Suprapubic skin (tissue), 3 donors: ENCODE measurements at regions not wholly inside any gene's neighbourhood (a gene's known extent, or its start where the extent isn't known, plus 50 kb on each side); places are given as distances from the start of the nearest gene placed in this dataset.

Experiments used
- CTCF ChIP-seq, 2 donors: fragments of 200-600 bp in 1 of 2; fragments of 450-650 bp in 1 of 2; sonication (generic) in 1 of 2; IDR thresholded peaks; one replicate each; pipeline ENCODE4 v1.5.1; 2016 to 2019; ENCODE audit warnings: antibody characterized with exemption in 2 of 2, mild to moderate bottlenecking in 1 of 2, moderate library complexity in 1 of 2
- EP300 ChIP-seq: sonication (generic); formaldehyde crosslinking; IDR thresholded peaks from one replicate; pipeline ENCODE4 v1.6.1; 2017; ENCODE audit warnings: antibody characterized with exemption

GRCh38 chr5:120092649-120093048 is 371.5 kb upstream of the PRR16 start:
- TF ChIP-seq EP300 (no peak), CTCF (IDR thresholded peaks at IDR 0.05) (no peak)
